ENCODE measurements at regions not wholly inside any gene's neighbourhood (a gene's known extent, or its start where the extent isn't known, plus 50 kb on each side); places are given as distances from the start of the nearest gene placed in this dataset.

GRCh38 chr14:101155575-101155974 lies 252.1 kb upstream of the RTL1 start:
- no peaks in the 10 kb centered on the region for H4K20me1 ChIP-seq (ENCODE audit: insufficient read depth, low read length)
- H3K9me3 ChIP-seq (ENCODE audit: low read length), result no peaks in the 10 kb centered on the region
- CTCF ChIA-PET (ENCODE audit: unreplicated experiment), result no interaction called here
- H3K4me2 ChIP-seq (ENCODE audit: low read length), result no peak overlapping the region
- no TSS peak for BruUV-seq (replicated peaks)
- H3K4me3 ChIP-seq (ENCODE audit: low read depth, low read length, poor library complexity, severe bottlenecking), result no peak overlapping the region
- H2AFZ ChIP-seq (ENCODE audit: low read length), result no peak overlapping the region
- H3K9me2 ChIP-seq (ENCODE audit: insufficient read depth, low read length), result no peaks in the 10 kb centered on the region
- intact Hi-C loops (cut with micrococcal nuclease; ENCODE audit: unreplicated experiment), result no loop called here
- DNase-seq (ENCODE audit: low spot score), result no peak
- H3K79me2 ChIP-seq (ENCODE audit: insufficient read depth, low read depth, low read length), result no peaks in the 10 kb centered on the region
- no peak for TF ChIP-seq CTCF (conservative IDR thresholded peaks at IDR 0.05; ENCODE audit: low read length)
- TF ChIP-seq EZH2phosphoT487 (IDR thresholded peaks at IDR 0.05; ENCODE audit: borderline replicate concordance, low read depth, low read length), result no peak
- POLR2A ChIA-PET, result no interaction called here
- H3K4me1 ChIP-seq (ENCODE audit: insufficient read depth, low read length, poor library complexity, severe bottlenecking), result no peaks in the 10 kb centered on the region
- H3K36me3 ChIP-seq (ENCODE audit: insufficient read depth, low read length), result no peaks in the 10 kb centered on the region
- H3K27ac ChIP-seq (ENCODE audit: low read depth, low read length, poor library complexity, severe bottlenecking), result no peak overlapping the region

- POLR2A ChIA-PET, result no interaction called here
- H2AFZ ChIP-seq (ENCODE audit: low read length), result no peak overlapping the region
- 0 out of 2 replicates have a peak, but pooled peaks cover 20% of the 10 kb centered on the region for H3K9me3 ChIP-seq (ENCODE audit: low read length)
- intact Hi-C loops (cut with micrococcal nuclease; ENCODE audit: unreplicated experiment), result no loop called here
- H3K4me2 ChIP-seq (ENCODE audit: low read length), result no peak overlapping the region
- no peaks in the 10 kb centered on the region for H4K20me1 ChIP-seq (ENCODE audit: insufficient read depth, low read length)
- BruUV-seq (replicated peaks), result no TSS peak
- no peaks in the 10 kb centered on the region for H3K4me1 ChIP-seq (ENCODE audit: insufficient read depth, low read length, poor library complexity, severe bottlenecking)
- CTCF ChIA-PET (ENCODE audit: unreplicated experiment), result no interaction called here
- no peak overlapping the region for H3K27ac ChIP-seq (ENCODE audit: low read depth, low read length, poor library complexity, severe bottlenecking)
- no peaks in the 10 kb centered on the region for H3K36me3 ChIP-seq (ENCODE audit: insufficient read depth, low read length)
- H3K79me2 ChIP-seq (ENCODE audit: insufficient read depth, low read depth, low read length), result no peaks in the 10 kb centered on the region
- TF ChIP-seq CTCF (conservative IDR thresholded peaks at IDR 0.05; ENCODE audit: low read length) (no peak), EZH2phosphoT487 (IDR thresholded peaks at IDR 0.05; ENCODE audit: borderline replicate concordance, low read depth, low read length) (no peak)
- peak; percentile 9 for DNase-seq (ENCODE audit: low spot score)
- H3K4me3 ChIP-seq (ENCODE audit: low read depth, low read length, poor library complexity, severe bottlenecking), result no peak overlapping the region
- H3K9me2 ChIP-seq (ENCODE audit: insufficient read depth, low read length), result 0 out of 2 replicates have a peak, but pooled peaks cover 4% of the 10 kb centered on the region
These were observed 263.9 kb upstream of the RTL1 start for GRCh38 chr14:101167428-101167827.

GRCh38 chr14:101169267-101169666 lies 265.7 kb upstream of the RTL1 start:
- Histone ChIP-seq H4K20me1 (ENCODE audit: insufficient read depth, low read length) (no peaks in the 10 kb centered on the region), H3K4me1 (ENCODE audit: insufficient read depth, low read length, poor library complexity, severe bottlenecking) (no peaks in the 10 kb centered on the region), H3K36me3 (ENCODE audit: insufficient read depth, low read length) (no peaks in the 10 kb centered on the region), H3K27ac (ENCODE audit: low read depth, low read length, poor library complexity, severe bottlenecking) (no peak overlapping the region), H3K4me2 (ENCODE audit: low read length) (no peak overlapping the region), H3K9me2 (ENCODE audit: insufficient read depth, low read length) (0 out of 2 replicates have a peak, but pooled peaks cover 4% of the 10 kb centered on the region), H3K79me2 (ENCODE audit: insufficient read depth, low read depth, low read length) (no peaks in the 10 kb centered on the region), H3K9me3 (ENCODE audit: low read length) (0 out of 2 replicates have a peak, but pooled peaks cover 20% of the 10 kb centered on the region), H3K4me3 (ENCODE audit: low read depth, low read length, poor library complexity, severe bottlenecking) (no peak overlapping the region), H2AFZ (ENCODE audit: low read length) (no peak overlapping the region)
- BruUV-seq (replicated peaks), result no TSS peak
- CTCF ChIA-PET (ENCODE audit: unreplicated experiment), result no interaction called here
- intact Hi-C loops (cut with micrococcal nuclease; ENCODE audit: unreplicated experiment), result no loop called here
- POLR2A ChIA-PET, result no interaction called here
- no peak for DNase-seq (ENCODE audit: low spot score)
- TF ChIP-seq EZH2phosphoT487 (IDR thresholded peaks at IDR 0.05; ENCODE audit: borderline replicate concordance, low read depth, low read length) (no peak), CTCF (conservative IDR thresholded peaks at IDR 0.05; ENCODE audit: low read length) (no peak)

All from OCI-LY7 (cell line).